Non-pigmented ciliary epithelial cell (primary cell): ENCODE measurements at regions not wholly inside any gene's neighbourhood (a gene's known extent, or its start where the extent isn't known, plus 50 kb on each side); places are given as distances from the start of the nearest gene placed in this dataset.

ENCODE experiments used
- DNase-seq: peaks from one replicate; pipeline ENCODE4 v3.0.0-alpha.2; 2010; ENCODE audit warnings: low read depth

DNA sequence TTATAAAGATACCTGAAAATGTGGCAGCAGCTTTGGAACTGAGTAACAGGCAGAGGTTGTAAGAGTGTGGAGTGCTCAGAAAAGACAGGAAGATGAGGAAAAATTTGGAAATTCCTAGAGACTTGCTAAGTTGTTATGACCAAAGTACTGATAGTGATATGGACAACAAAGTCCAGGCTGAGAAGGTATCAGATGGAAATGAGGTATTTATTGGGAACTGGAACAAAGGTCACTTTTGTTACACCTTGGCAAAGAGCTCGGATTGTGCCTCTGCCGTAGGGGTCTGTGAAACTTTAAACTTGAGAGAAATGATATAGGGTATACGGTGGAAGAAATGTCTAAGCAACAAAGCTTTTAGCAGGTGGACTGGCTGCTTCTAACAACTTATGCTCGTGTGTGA, 419.9 kb downstream of the PCDH17 start:
- DNase-seq = no peak

- DNase-seq = no peak
These were observed 420.3 kb downstream of the PCDH17 start for GRCh38 chr13:58051807-58052375.

DNA sequence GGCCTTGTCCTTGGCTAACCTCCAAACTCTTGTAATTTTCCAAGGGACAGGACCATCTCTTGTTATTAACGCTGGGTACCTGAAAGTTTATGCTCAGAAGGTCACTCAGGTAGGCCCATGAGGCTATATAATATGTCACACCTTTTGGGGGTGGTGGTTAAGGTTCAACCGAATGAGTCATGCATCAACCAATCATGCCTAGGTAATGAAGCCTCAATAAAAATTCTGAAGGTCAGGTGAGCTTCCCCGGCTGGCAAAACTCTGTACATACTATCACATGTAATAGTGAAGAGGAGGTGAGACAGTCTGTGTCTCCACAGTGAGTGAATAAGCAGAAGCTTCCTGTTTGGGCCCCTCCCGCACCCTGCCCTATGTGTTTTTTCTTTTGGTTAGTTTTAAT, 424.9 kb downstream of the PCDH17 start:
- no peak for DNase-seq

DNA sequence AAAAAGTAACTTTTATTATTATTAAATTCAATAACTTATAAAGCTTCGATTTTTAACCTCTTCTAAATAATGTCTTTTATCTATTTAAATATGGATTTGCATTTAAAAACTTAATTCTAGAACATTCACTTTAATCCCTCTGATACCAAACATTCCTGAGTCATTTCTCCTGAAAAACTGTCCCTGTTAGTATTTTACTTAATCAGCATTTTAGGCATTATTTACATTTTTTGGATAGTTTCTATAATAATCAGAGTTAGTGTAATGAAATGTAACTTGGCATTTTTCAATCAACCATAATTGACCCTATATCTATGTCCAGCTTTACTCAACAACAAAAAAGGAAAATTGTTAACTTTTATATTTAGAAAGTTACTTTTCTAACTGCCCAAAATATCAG, 428.1 kb downstream of the PCDH17 start:
- no peak for DNase-seq

DNA sequence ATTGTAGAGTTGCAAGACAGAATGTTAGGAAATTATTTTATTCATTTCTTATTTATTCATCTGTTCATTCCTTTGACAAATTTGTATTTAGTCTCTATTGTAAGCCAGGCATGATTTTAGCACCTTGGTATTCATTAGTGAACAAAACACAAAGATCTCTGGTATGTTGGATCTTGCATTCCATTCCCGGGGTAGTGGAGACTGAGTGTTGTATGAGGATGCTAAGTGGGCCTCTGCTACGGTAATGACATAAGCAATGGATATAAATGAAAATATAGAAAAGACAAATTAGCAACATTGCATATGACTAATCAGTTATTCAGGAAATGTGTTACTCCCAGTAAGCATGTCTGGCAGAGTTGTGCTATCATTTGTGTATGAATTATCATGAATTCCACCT, 449.3 kb downstream of the PCDH17 start:
- no peak for DNase-seq

- no peak for DNase-seq
These were observed 449.8 kb downstream of the PCDH17 start for GRCh38 chr13:58081301-58081820.

DNA sequence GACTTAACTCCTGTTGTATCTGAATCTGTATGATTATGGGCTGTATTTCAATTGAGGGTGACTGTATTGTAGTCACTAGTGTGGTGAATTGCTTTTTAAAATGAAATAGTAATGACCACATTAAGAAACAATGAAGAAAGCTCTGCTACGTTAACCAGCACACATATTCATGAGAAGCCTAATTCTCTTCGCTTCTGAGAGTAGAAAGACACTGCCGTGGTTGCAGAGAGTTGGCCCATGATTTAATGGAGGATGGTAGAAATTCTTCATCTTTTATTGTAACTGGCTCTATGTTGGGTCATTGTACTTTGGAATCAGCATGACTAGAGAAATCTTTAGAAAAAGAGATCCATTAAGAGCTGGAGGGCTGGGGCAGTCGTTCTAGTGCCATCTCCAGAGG, 451.5 kb downstream of the PCDH17 start:
- no peak for DNase-seq

GRCh38 chr13:58085274-58085673, 453.7 kb downstream of the PCDH17 start:
- DNase-seq = no peak

- no peak for DNase-seq
These were observed 454.3 kb downstream of the PCDH17 start for GRCh38 chr13:58085819-58086218.

DNA sequence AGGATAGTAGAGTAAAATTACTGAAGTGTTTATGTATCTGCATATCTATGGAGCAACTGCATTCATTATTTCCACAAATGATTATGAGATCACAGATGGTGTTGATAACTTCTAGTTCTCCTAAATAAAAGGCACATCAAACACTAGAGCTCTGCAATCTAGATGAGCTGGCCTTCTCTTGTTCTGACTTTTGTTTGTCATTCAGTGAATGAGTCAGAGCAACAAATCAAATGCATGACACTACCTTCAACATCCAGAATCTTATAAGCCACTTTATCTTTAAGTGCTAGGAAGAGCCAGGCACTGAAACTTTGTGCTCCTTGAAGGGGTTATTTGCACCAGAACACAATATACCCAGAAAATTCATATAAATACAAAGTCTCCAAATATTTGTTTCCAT, 456.0 kb downstream of the PCDH17 start:
- no peak for DNase-seq

DNA sequence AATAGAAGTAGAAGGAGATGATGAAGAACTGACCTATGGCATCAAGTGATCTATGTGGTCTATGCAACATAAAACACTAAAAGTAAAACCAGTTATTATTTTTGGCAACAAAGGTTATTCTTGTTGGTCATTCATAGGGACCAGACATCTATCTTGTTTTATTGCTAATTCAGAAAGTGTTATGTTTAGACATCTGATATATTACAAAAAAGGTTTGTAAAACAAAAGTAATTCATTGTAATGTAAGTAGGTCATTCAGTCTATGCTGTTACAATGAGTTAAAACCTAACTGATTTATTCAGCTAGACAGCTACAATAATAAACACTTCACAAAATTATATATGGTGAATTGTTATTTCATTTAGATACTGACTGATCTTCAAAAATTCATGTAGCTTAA, 461.9 kb downstream of the PCDH17 start:
- no peak for DNase-seq

- DNase-seq = no peak
These were observed 466.3 kb downstream of the PCDH17 start for GRCh38 chr13:58097831-58098230.

DNA sequence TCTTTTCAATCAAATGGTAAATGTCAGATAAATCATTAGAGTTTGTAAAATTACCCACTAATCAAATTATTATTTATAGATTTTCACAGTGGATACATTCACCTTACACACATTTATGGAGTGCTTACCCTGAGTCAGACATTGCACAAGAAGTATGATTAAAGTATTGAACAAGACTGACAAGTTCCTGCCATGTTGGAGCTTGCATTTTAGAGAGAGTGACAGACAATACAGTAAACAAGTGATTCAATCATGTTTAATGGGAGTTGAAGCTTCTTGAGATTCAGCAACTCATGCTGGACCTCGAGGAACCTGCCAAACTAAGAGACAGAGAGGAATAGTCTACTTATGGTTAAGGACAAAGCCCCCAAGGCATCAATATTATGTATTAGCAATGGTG, 487.8 kb downstream of the PCDH17 start:
- DNase-seq = no peak

- DNase-seq = no peak
These were observed 488.3 kb downstream of the PCDH17 start for GRCh38 chr13:58119804-58120203.

DNA sequence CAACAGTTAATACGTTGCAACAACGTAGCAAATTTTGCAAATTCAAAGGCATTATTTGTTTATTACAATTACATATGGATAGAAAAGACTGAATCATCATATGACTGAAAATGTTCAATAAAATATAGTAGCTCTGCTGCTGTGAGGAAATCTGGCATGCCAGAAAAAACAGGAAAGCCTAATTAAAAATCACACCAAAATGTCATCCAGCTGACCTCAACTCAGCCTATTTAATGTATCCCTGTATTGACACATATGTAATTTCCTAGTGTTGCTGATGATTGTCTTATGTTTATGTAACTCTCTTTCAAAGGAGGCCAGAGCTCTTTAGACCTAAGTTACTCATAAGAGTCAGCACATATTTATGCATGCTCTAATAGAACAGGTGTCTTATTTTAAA, 495.0 kb downstream of the PCDH17 start:
- DNase-seq = no peak

GRCh38 chr13:58134012-58134411, 502.5 kb downstream of the PCDH17 start:
- DNase-seq = no peak

GRCh38 chr13:58134525-58134924, 503.0 kb downstream of the PCDH17 start:
- no peak for DNase-seq

- DNase-seq = no peak
These were observed 511.4 kb downstream of the PCDH17 start for GRCh38 chr13:58142952-58143351.

DNA sequence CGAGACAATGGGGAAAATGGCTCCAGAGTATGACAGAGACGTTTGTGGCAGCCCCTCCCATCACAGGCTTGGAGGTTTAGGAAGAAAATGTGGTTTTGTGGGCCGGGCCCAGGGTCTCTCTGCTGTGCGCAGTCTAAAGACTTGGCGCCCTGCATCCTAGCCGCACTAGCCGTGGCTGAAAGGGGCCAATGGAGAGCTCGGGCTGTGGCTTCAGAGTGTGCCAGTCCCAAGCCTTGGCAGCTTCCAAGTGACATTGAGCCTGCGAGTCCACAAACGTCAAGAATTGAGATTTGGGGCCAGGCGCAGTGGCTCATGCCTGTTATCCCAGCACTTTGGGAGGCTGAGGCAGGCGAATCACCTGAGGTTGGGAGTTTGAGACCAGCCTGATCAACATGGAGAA, 513.1 kb downstream of the PCDH17 start:
- no peak for DNase-seq

GRCh38 chr13:58151452-58151851, 519.9 kb downstream of the PCDH17 start:
- no peak for DNase-seq

- DNase-seq = no peak
These were observed 529.4 kb downstream of the PCDH17 start for GRCh38 chr13:58160980-58161379.

DNA sequence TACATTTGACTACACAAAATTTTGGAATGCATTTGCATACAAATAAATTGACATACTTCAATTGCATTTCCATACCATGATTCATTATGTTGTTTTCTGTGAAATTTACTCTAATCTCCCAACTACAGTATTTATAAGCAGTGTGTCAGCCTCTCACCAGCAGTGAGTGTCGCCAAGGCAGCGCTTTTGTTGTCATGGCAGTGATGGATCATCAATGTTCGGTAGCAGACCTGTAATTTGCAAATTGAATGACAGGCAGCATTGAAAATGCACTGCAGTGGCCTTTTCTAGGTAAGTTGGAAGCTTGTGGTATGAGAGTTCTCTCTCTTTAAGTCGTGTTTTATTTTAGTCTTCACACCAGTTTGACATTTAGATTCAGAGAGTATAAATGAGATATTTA, 534.1 kb downstream of the PCDH17 start:
- DNase-seq = no peak

- no peak for DNase-seq
These were observed 549.6 kb downstream of the PCDH17 start for GRCh38 chr13:58181111-58181510.

DNA sequence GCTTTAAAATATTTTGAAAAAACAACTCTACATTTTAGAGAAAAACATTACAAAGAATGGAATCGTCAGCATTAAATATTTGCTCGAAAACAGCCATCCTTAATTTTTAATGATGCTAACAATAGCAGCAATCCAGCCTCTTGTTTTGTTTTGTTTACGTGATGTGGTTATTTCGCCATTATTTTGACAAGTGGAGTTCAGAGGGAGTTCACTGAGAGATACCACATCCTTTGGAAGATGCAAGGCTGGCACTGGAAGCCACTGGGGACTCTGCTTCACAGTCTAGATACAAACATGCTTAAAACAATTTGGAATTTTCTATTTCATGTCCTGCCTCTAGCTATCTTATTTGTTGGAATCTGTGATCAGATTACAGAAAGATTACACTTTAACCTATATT, 556.3 kb downstream of the PCDH17 start:
- DNase-seq = no peak

DNA sequence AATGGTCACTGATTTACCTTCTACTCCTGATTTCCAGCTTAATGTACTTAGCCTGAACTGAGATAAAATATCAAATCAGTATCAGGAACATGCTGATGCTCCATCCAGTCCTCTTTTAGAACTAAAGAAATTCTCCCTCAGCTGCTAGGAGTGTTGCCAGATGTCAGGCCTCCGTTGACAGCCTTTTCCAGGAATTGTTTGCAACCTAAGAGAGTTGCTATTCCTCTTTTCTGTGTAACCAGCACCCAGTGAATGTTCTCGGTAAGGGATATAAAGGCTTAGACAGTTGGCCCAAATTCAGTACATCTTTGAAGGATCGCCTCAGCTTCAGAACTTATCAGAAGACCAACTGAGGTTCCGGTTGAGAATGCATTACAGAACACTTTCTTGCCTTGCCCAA, 559.0 kb downstream of the PCDH17 start:
- DNase-seq = no peak
